HL-60 (cell line): ENCODE measurements at regions not wholly inside any gene's neighbourhood (a gene's known extent, or its start where the extent isn't known, plus 50 kb on each side); places are given as distances from the start of the nearest gene placed in this dataset.

Source experiments
- POLR2AphosphoS5 ChIP-seq: IDR thresholded peaks from 2 replicates; pipeline ENCODE4 v1.6.1; 2012; ENCODE audit warnings: low read depth
- TF ChIP-seq, protein P1 (sequence below): IDR thresholded peaks from one replicate; pipeline ENCODE4 v1.5.1; 2011; ENCODE audit warnings: low read length, control low read depth, inconsistent platforms; ENCODE audit not compliant: insufficient read depth

GRCh38 chr6:19268718-19269117 lies 568.5 kb upstream of the ID4 start:
- TF ChIP-seq, protein P1, sequence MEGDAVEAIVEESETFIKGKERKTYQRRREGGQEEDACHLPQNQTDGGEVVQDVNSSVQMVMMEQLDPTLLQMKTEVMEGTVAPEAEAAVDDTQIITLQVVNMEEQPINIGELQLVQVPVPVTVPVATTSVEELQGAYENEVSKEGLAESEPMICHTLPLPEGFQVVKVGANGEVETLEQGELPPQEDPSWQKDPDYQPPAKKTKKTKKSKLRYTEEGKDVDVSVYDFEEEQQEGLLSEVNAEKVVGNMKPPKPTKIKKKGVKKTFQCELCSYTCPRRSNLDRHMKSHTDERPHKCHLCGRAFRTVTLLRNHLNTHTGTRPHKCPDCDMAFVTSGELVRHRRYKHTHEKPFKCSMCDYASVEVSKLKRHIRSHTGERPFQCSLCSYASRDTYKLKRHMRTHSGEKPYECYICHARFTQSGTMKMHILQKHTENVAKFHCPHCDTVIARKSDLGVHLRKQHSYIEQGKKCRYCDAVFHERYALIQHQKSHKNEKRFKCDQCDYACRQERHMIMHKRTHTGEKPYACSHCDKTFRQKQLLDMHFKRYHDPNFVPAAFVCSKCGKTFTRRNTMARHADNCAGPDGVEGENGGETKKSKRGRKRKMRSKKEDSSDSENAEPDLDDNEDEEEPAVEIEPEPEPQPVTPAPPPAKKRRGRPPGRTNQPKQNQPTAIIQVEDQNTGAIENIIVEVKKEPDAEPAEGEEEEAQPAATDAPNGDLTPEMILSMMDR: no peak
- no peak for TF ChIP-seq POLR2AphosphoS5
